ENCODE measurements at regions not wholly inside any gene's neighbourhood (a gene's known extent, or its start where the extent isn't known, plus 50 kb on each side); places are given as distances from the start of the nearest gene placed in this dataset.
"Not testable (repeated sequence)": the region's sequence is repeated elsewhere in the genome, so short reads cannot be mapped to it uniquely, and the experiment has no call there.

DNA sequence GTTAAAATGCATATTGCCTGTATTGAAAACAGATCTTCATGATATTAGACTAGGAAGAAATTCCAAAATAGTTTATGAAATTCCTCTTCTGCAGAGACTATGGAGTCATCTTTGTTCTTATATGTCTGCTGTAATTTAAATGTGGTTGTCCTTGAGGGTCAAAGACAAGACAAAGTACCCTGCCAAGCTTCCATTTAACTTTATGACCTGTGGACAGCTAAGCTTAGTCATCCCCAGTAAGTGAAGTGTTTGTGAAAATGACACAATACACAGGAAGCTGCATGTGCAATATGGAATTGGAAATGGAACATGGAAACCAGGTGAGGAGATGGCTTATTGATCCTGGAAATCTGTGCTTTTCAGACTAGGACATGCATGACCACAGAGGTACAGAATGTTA lies 68.5 kb upstream of the GBE1 start:
- H3K4me2 ChIP-seq (ENCODE audit: low read length), result no peak overlapping the region
- H3K4me3 ChIP-seq (ENCODE audit: low read depth, low read length), result no peak overlapping the region
- no peaks in the 10 kb centered on the region for H3K79me2 ChIP-seq
- TF ChIP-seq CTCF (IDR thresholded peaks at IDR 0.05), result no peak
- no peaks in the 10 kb centered on the region for H3K36me3 ChIP-seq (ENCODE audit: control insufficient read depth, insufficient read depth, low read length)
- no peaks in the 10 kb centered on the region for H3K4me1 ChIP-seq
- H3K9ac ChIP-seq, result no peak overlapping the region
- no peak overlapping the region for H3K27ac ChIP-seq
- H2AFZ ChIP-seq, result no peak overlapping the region
- no peaks in the 10 kb centered on the region for H3K27me3 ChIP-seq (ENCODE audit: control insufficient read depth, insufficient read depth, low read length)
- no peaks in the 10 kb centered on the region for H3K9me3 ChIP-seq (ENCODE audit: control insufficient read depth, low read length)

DNA sequence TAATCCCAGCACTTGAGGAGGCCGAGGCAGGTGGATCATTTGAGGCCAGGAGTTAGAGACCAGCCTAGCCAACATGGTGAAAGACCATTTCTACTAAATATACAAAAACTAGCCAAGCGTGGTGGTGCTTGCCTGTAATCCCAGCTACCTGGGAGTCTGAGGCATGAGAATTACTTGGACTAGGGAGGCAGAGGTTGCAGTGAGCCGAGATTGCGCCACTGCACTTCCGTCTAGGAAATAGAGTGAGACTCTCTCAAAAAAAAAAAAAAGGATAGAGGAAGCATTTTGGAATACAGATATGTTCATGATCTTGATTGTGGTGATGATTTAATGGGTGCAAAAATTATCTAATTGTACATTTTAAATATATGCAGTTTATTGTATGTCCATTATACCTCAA lies 67.8 kb upstream of the GBE1 start:
- H3K79me2 ChIP-seq; H3K4me2 ChIP-seq (ENCODE audit: low read length); H2AFZ ChIP-seq; H3K27ac ChIP-seq; H3K4me1 ChIP-seq; H3K36me3 ChIP-seq (ENCODE audit: control insufficient read depth, insufficient read depth, low read length); H3K9ac ChIP-seq; H3K4me3 ChIP-seq (ENCODE audit: low read depth, low read length); H3K9me3 ChIP-seq (ENCODE audit: control insufficient read depth, low read length); H3K27me3 ChIP-seq (ENCODE audit: control insufficient read depth, insufficient read depth, low read length): not testable (repeated sequence)

- Histone ChIP-seq H3K4me2 (ENCODE audit: low read length) (no peak overlapping the region), H3K79me2 (no peaks in the 10 kb centered on the region), H3K9ac (no peak overlapping the region), H3K36me3 (ENCODE audit: control insufficient read depth, insufficient read depth, low read length) (no peaks in the 10 kb centered on the region), H2AFZ (peak overlapping the region; percentile 8), H3K4me1 (peaks cover 3% of the 10 kb centered on the region), H3K4me3 (ENCODE audit: low read depth, low read length) (no peak overlapping the region), H3K9me3 (ENCODE audit: control insufficient read depth, low read length) (no peaks in the 10 kb centered on the region), H3K27me3 (ENCODE audit: control insufficient read depth, insufficient read depth, low read length) (no peaks in the 10 kb centered on the region), H3K27ac (no peak overlapping the region)
- TF ChIP-seq CTCF (IDR thresholded peaks at IDR 0.05), result no peak
Measured at GRCh38 chr3:81823882-81824395, 62.5 kb upstream of the GBE1 start.

DNA sequence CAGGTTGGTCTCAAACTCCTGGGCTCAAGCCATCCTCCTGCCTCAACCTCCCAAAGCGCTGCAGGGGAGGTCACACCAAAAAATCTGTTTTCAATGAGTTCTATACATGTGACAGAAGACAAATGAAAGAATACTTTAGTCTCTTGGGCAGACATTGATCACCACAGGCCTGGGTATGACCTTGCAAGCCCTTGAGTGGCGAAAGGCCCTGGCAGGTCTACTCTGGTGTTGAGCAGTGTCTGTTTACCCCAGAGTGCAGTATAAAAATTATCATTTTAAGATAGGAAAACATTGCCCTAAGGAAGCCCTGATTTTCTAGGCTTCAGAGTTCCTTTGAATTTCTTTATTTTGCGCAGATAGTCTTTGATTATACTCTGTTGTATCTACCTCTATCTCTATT lies 61.6 kb upstream of the GBE1 start:
- H3K27ac ChIP-seq, result no peak overlapping the region
- peaks cover 3% of the 10 kb centered on the region for H3K4me1 ChIP-seq
- no peak overlapping the region for H3K4me3 ChIP-seq (ENCODE audit: low read depth, low read length)
- no peak for TF ChIP-seq CTCF (IDR thresholded peaks at IDR 0.05)
- no peaks in the 10 kb centered on the region for H3K79me2 ChIP-seq
- H3K27me3 ChIP-seq (ENCODE audit: control insufficient read depth, insufficient read depth, low read length), result no peaks in the 10 kb centered on the region
- peak overlapping the region; percentile 10 for H2AFZ ChIP-seq
- H3K4me2 ChIP-seq (ENCODE audit: low read length), result no peak overlapping the region
- no peak overlapping the region for H3K9ac ChIP-seq
- H3K36me3 ChIP-seq (ENCODE audit: control insufficient read depth, insufficient read depth, low read length), result no peaks in the 10 kb centered on the region
- H3K9me3 ChIP-seq (ENCODE audit: control insufficient read depth, low read length), result no peaks in the 10 kb centered on the region

DNA sequence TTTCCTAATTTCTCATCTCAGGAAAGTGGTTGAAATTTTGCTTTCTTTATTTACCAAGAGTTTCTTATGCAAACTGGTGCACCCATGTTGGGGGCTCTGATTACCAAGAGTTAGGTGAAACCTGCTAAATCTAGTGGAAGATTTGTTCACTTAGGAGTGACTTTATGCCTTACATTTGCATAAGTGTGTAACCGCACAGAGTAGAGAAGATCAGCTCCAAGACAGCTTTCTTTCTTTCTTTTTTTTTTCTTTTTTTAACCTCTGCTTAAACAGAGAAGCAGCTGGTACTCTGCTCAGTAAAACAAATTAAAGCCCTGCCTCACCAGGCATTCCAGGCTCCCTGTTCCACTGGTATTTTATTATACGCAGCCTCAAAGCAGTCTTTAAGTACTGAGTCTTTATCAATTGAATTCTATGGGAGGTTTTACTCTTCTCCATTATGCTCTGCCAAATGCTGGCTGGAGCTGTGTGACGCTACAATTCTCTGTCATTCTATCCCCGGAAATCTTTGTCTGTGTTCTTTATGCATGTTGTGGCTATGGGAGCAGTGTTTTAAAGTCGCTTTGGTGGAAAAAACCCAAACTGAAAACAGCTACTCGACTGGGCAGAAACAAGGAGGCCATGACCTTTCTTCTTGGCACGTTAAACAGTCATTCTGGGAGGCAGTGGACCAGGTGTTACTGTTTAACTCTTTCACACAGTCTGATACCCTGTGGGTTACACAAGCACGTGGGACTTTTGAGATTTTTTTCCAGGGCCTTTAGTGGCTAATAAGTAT lies 55.2 kb upstream of the GBE1 start:
- Histone ChIP-seq H3K27me3 (ENCODE audit: control insufficient read depth, insufficient read depth, low read length) (no peaks in the 10 kb centered on the region), H3K9me3 (ENCODE audit: control insufficient read depth, low read length) (no peaks in the 10 kb centered on the region), H3K4me1 (no peaks in the 10 kb centered on the region), H3K4me2 (ENCODE audit: low read length) (no peak overlapping the region), H3K9ac (no peak overlapping the region), H3K4me3 (ENCODE audit: low read depth, low read length) (no peak overlapping the region), H3K36me3 (ENCODE audit: control insufficient read depth, insufficient read depth, low read length) (no peaks in the 10 kb centered on the region), H2AFZ (peak overlapping the region; percentile 67), H3K27ac (no peak overlapping the region), H3K79me2 (no peaks in the 10 kb centered on the region)
- no peak for TF ChIP-seq CTCF (IDR thresholded peaks at IDR 0.05)

GRCh38 chr3:81812098-81812497 lies 50.7 kb upstream of the GBE1 start:
- not testable (repeated sequence) for H3K36me3 ChIP-seq (ENCODE audit: control insufficient read depth, insufficient read depth, low read length); H3K9me3 ChIP-seq (ENCODE audit: control insufficient read depth, low read length); H3K27me3 ChIP-seq (ENCODE audit: control insufficient read depth, insufficient read depth, low read length); H2AFZ ChIP-seq; H3K9ac ChIP-seq; H3K4me1 ChIP-seq; H3K27ac ChIP-seq; H3K79me2 ChIP-seq; H3K4me3 ChIP-seq (ENCODE audit: low read depth, low read length); H3K4me2 ChIP-seq (ENCODE audit: low read length)
